Kidney epithelial cell (primary cell): ENCODE measurements at regions not wholly inside any gene's neighbourhood (a gene's known extent, or its start where the extent isn't known, plus 50 kb on each side); places are given as distances from the start of the nearest gene placed in this dataset.

Source experiments
- DNase-seq: peaks from one replicate; pipeline ENCODE4 v3.0.0-alpha.2; 2010; ENCODE audit warnings: low read depth
- H3K27me3 ChIP-seq: 2 replicates; pipeline ENCODE4 v1.6.0; 2011; ENCODE audit warnings: low read length; ENCODE audit not compliant: control insufficient read depth, insufficient read depth
- H3K36me3 ChIP-seq: 2 replicates; pipeline ENCODE4 v1.5.1; 2011; ENCODE audit warnings: low read length; ENCODE audit not compliant: control insufficient read depth, insufficient read depth
- H3K4me3 ChIP-seq: 2 replicates; pipeline ENCODE4 v1.5.1; 2011; ENCODE audit warnings: low read depth, mild to moderate bottlenecking, control low read depth, low read length
- TF ChIP-seq, protein P1 (sequence below): IDR thresholded peaks from 2 replicates; pipeline ENCODE4 v1.5.1; 2011; ENCODE audit warnings: mild to moderate bottlenecking, moderate library complexity, low read length, control low read depth, inconsistent platforms; ENCODE audit not compliant: insufficient read depth, poor library complexity, severe bottlenecking

DNA sequence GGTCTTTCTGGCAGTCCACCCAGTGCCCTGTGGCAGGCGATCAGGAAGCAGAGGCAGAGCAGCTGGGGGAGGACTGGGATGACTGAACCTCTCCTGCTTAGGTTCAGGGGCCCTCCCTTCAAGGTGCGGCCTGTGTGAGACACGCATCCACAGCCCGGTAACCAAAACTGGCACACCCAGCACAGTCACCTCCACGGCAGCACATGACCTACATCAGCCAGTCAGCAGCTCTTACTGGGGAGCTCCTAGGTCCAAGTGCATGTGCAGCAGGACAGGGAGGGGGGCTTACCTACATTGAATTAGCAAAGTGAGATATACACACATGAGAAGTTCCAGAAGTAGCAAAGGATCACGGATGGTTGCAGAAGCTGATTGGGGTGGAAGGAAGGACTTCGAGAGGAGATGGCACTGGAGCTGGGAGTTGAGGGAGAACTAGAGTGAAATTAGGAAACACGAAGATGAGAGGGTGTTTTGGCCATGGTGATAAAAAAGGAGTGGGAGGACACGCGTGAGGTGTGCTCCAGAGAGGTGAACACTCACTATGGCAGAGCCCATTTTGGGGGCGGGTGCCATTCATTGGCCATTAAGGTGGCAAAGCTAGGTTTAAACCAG, 51.4 kb upstream of the IRF2BP2 start:
- Histone ChIP-seq H3K4me3 (no peak overlapping the region), H3K27me3 (no peaks in the 10 kb centered on the region), H3K36me3 (no peaks in the 10 kb centered on the region)
- no peak for DNase-seq
- TF ChIP-seq, protein P1, sequence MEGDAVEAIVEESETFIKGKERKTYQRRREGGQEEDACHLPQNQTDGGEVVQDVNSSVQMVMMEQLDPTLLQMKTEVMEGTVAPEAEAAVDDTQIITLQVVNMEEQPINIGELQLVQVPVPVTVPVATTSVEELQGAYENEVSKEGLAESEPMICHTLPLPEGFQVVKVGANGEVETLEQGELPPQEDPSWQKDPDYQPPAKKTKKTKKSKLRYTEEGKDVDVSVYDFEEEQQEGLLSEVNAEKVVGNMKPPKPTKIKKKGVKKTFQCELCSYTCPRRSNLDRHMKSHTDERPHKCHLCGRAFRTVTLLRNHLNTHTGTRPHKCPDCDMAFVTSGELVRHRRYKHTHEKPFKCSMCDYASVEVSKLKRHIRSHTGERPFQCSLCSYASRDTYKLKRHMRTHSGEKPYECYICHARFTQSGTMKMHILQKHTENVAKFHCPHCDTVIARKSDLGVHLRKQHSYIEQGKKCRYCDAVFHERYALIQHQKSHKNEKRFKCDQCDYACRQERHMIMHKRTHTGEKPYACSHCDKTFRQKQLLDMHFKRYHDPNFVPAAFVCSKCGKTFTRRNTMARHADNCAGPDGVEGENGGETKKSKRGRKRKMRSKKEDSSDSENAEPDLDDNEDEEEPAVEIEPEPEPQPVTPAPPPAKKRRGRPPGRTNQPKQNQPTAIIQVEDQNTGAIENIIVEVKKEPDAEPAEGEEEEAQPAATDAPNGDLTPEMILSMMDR = no peak

- Histone ChIP-seq H3K36me3 (no peaks in the 10 kb centered on the region), H3K27me3 (no peaks in the 10 kb centered on the region), H3K4me3 (no peak overlapping the region)
- DNase-seq = no peak
- TF ChIP-seq, protein P1 = no peak
Measured at GRCh38 chr1:234660536-234661316, 50.7 kb upstream of the IRF2BP2 start.
